Right lobe of liver (tissue), 6 donors: ENCODE measurements at regions not wholly inside any gene's neighbourhood (a gene's known extent, or its start where the extent isn't known, plus 50 kb on each side); places are given as distances from the start of the nearest gene placed in this dataset.

Experiments used
- ATAC-seq, 4 donors: fragments of 200-7000 bp; cut with Tn5 transposase; one replicate each; pipeline ENCODE4 v1.9.1; 2020; ENCODE audit warnings: mild to moderate bottlenecking in 4 of 4, moderate library complexity in 4 of 4
- DNase-seq, 3 donors: peaks; one replicate each; pipeline ENCODE4 v3.0.0-alpha.2; 2020
- H3K27ac ChIP-seq, 3 donors: fragments of 200-600 bp; one replicate each; pipeline ENCODE4 v1.8.0; 2022
- H3K27me3 ChIP-seq, 2 donors: fragments of 200-600 bp; one replicate each; pipeline ENCODE4 v1.8.0; 2022
- H3K36me3 ChIP-seq, 4 donors: fragments of 200-600 bp; sonication (generic) in 1 of 4; one replicate each; pipeline versions ENCODE4 v1.5.1 to v1.8.0; 2017 to 2022; ENCODE audit warnings: control low read depth in 1 of 4
- H3K4me1 ChIP-seq, 4 donors: fragments of 200-600 bp; sonication (generic) in 1 of 4; one replicate each; pipeline versions ENCODE4 v1.5.1 to v1.8.0; 2017 to 2022; ENCODE audit warnings: control low read depth in 1 of 4
- H3K4me3 ChIP-seq, 3 donors: fragments of 200-600 bp; one replicate each; pipeline ENCODE4 v1.8.0; 2022
- H3K9me3 ChIP-seq, 4 donors: fragments of 200-600 bp; sonication (generic) in 1 of 4; one replicate each; pipeline versions ENCODE4 v1.5.1 to v1.8.0; 2017 to 2022; ENCODE audit warnings: control low read depth in 1 of 4
- POLR2A ChIP-seq: fragments of 450-650 bp; IDR thresholded peaks from one replicate; pipeline ENCODE4 v1.6.1; 2017; ENCODE audit warnings: antibody characterized with exemption, mild to moderate bottlenecking
- WGBS: methylation state at CpG from one replicate; pipeline ENCODE4 v1.1.6; 2018; ENCODE audit warnings: low coverage, low lambda C conversion rate; ENCODE audit not compliant: insufficient coverage; ENCODE audit errors: missing lambda C conversion rate; 5-methylcytosine and 5-hydroxymethylcytosine counted together
- intact Hi-C, 2 donors: fragments of 100-400 bp; cut with DNase I; formaldehyde crosslinking; loops; one replicate each; pipeline versions ENCODE4 v1.11.2 to v1.14.1; 2022
- TF ChIP-seq, protein P1 (sequence below), 4 donors: fragments of 200-600 bp in 3 of 4; fragments of 450-650 bp in 1 of 4; IDR thresholded peaks; one replicate each; pipeline versions ENCODE4 v1.5.1 to v1.8.0; 2016 to 2022; ENCODE audit warnings: antibody characterized with exemption in 4 of 4, mild to moderate bottlenecking in 2 of 4
- donor health status: DM: no; HTN: yes; CAD: no.
- donor health status: DM: no; HTN: no; CAD: no.
- donor health status: DM: no; HTN: no; CAD: no.
- donor health status: DM: no; HTN: yes; CAD: no.
- donor health status: DM: no; HTN: yes; CAD: no.

DNA sequence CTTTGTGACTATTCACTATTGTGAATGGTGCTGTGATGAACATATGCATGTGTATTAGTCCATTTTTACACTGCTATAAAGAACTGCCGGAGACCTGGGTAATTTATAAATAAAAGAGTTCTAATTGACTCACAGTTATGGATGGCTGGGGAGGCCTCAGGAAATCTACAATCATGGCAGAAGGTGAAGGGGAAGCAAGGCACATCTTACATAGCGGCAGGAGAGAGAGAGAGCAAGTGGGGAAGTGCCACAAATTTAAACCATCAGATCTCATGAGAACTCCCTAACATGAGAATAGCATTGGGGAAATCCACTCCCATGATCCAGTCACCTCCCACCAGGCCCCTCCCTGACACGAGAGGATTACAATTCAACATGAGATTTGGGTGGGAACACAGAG is 90.8 kb downstream of the ATP23 start:
- 80% methylated on average over 3 of the region's 3 CpGs for whole genome bisulfite sequencing
- ATAC-seq (no peak), DNase-seq (no peak)
- Histone ChIP-seq H3K36me3 (no peaks in the 10 kb centered on the region), H3K4me1 (no peaks in the 10 kb centered on the region), H3K4me3 (no peak overlapping the region), H3K27me3 (no peaks in the 10 kb centered on the region), H3K27ac (no peak overlapping the region), H3K9me3 (no peaks in the 10 kb centered on the region)
- intact Hi-C loops, result no loop called here
- TF ChIP-seq POLR2A, result no peak
- TF ChIP-seq, protein P1, sequence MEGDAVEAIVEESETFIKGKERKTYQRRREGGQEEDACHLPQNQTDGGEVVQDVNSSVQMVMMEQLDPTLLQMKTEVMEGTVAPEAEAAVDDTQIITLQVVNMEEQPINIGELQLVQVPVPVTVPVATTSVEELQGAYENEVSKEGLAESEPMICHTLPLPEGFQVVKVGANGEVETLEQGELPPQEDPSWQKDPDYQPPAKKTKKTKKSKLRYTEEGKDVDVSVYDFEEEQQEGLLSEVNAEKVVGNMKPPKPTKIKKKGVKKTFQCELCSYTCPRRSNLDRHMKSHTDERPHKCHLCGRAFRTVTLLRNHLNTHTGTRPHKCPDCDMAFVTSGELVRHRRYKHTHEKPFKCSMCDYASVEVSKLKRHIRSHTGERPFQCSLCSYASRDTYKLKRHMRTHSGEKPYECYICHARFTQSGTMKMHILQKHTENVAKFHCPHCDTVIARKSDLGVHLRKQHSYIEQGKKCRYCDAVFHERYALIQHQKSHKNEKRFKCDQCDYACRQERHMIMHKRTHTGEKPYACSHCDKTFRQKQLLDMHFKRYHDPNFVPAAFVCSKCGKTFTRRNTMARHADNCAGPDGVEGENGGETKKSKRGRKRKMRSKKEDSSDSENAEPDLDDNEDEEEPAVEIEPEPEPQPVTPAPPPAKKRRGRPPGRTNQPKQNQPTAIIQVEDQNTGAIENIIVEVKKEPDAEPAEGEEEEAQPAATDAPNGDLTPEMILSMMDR (IDR thresholded peaks at IDR 0.05), result no peak

DNA sequence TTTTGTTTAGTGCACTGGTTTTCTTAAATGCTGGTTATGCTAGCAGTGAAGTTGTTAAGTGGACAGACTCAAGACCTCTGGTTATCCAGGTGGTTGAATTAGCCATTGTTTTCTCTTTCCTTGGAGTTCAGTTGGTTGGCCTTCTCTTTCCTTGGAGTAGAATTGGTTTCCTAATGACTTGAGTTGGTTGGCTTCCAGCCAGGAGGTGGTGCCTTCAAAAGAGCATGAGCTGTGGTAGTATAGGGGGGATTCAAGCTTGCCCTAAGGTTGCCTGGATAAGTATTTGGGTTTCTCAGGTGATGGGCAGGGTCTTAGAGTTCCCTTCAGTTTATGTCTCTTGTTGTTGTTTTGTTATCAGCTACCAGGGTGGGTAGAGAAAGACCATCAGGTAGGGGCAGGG is 92.5 kb downstream of the ATP23 start:
- Histone ChIP-seq H3K4me1 (no peaks in the 10 kb centered on the region), H3K4me3 (no peak overlapping the region), H3K9me3 (no peaks in the 10 kb centered on the region), H3K27me3 (no peaks in the 10 kb centered on the region), H3K27ac (no peak overlapping the region), H3K36me3 (no peaks in the 10 kb centered on the region)
- intact Hi-C loops, result no loop called here
- DNase-seq (no peak), ATAC-seq (no peak)
- no peak for TF ChIP-seq POLR2A
- TF ChIP-seq, protein P1 (IDR thresholded peaks at IDR 0.05), result no peak

DNA sequence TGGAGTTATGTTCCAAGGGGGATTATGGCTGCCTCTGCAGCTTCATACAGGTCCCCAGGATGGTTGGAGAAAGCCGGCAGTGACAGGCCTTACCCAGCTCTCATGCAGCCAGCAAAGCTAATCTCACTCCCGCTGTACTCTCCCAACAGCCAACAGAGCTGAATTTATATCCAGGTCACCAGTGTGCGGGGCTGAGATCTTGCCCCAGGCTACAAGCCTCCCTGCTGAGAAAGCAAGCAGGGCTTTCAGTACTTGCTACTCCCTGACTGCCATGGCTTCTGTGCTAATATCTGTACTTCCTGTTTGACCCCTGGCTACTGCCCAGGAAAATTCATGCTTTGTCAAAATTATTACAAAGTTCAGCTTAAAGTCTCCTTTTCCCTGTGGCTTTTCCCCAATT is 92.9 kb downstream of the ATP23 start:
- Histone ChIP-seq H3K4me1 (no peaks in the 10 kb centered on the region), H3K4me3 (no peak overlapping the region), H3K36me3 (no peaks in the 10 kb centered on the region), H3K27ac (no peak overlapping the region), H3K9me3 (no peaks in the 10 kb centered on the region), H3K27me3 (no peaks in the 10 kb centered on the region)
- WGBS, result 62% methylated on average over 2 of the region's 3 CpGs
- no peak for ATAC-seq
- no peak for DNase-seq
- intact Hi-C loops, result no loop called here
- no peak for TF ChIP-seq POLR2A
- TF ChIP-seq, protein P1 (IDR thresholded peaks at IDR 0.05), result no peak

DNA sequence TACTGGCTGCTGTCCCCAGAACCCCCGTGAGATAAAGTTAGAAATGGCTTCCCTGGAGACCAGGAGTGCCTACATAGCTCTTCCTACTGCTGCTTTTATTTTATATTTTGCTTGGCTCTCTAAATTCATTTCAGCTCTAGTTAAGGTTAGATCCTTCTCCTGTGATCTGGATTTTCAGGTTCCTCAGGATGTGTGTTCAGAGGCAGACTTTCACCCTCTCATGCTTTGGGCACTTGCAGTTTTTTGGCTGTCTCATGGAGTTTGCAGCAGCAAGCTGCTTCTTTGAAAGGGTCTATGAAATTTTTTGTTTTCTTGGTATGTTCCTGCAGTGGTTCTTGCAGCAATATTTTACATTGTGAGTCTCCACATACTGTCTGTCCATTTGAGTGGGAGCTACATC is 93.3 kb downstream of the ATP23 start:
- TF ChIP-seq, protein P1 (IDR thresholded peaks at IDR 0.05), result no peak
- no peak for TF ChIP-seq POLR2A
- ATAC-seq (no peak), DNase-seq (no peak)
- H3K4me3 ChIP-seq, result no peak overlapping the region
- intact Hi-C loops, result no loop called here
- no peaks in the 10 kb centered on the region for H3K4me1 ChIP-seq
- no peaks in the 10 kb centered on the region for H3K27me3 ChIP-seq
- H3K36me3 ChIP-seq, result no peaks in the 10 kb centered on the region
- 11% methylated on average over 1 of the region's 1 CpG for WGBS
- no peak overlapping the region for H3K27ac ChIP-seq
- no peaks in the 10 kb centered on the region for H3K9me3 ChIP-seq

DNA sequence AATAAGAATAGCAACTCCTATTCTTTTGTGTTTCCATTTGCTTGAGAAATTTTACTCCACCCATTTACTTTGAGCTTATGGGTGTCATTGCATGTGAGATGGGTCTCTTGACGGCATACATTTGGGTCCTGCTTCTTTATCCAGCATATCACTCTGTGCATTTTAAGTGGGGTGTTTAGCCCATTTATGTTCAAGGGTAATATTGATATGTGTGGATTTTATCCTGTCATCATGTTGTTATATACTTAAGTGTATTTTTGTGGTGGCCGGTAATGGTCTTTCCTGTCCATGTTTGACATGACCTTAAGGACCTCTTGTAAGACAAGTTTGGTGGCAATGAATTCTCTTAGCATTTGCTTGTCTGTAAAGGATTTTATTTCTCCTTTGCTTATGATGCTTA is 100.1 kb downstream of the ATP23 start:
- no peak overlapping the region for H3K27ac ChIP-seq
- ATAC-seq (no peak), DNase-seq (no peak)
- intact Hi-C loops, result no loop called here
- no peaks in the 10 kb centered on the region for H3K4me1 ChIP-seq
- H3K36me3 ChIP-seq, result no peaks in the 10 kb centered on the region
- no peaks in the 10 kb centered on the region for H3K27me3 ChIP-seq
- no peaks in the 10 kb centered on the region for H3K9me3 ChIP-seq
- 64% methylated on average over 2 of the region's 2 CpGs for WGBS
- no peak for TF ChIP-seq POLR2A
- TF ChIP-seq, protein P1 (IDR thresholded peaks at IDR 0.05), result no peak
- no peak overlapping the region for H3K4me3 ChIP-seq
